HepG2 (cell line): ENCODE measurements at regions not wholly inside any gene's neighbourhood (a gene's known extent, or its start where the extent isn't known, plus 50 kb on each side); places are given as distances from the start of the nearest gene placed in this dataset.

Experiments
- ATAC-seq: fragments of 200-7000 bp; cut with Tn5 transposase; 3 replicates; pipeline ENCODE4 v1.9.1; 2020; ENCODE audit warnings: mild to moderate bottlenecking, moderate library complexity
- BruUV-seq: library from RNA; stranded (reverse); fragments of 400-500 nt; replicated peaks from 2 replicates; lab custom pipeline; 2021; lab: Mats Ljungman, UMichigan
- CTCF ChIA-PET: fragments of 300-600 bp; formaldehyde crosslinking; extraction: SDS; loops from one replicate; lab custom pipeline; 2021; ENCODE audit warnings: low total read pairs, inconsistent platforms, low intra/inter-chr PET ratio; lab: Yijun Ruan, JAX
- POLR2A ChIA-PET: fragments of 350-600 bp; sonication (Branson Sonifier 250); formaldehyde crosslinking; loops from one replicate; lab custom pipeline; 2020; ENCODE audit warnings: antibody characterized with exemption, inconsistent platforms; lab: Yijun Ruan, JAX
- DNase-seq: peaks from one replicate; pipeline ENCODE4 v3.0.0-alpha.2; 2015; ENCODE audit warnings: low spot score
- FAIRE-seq: peaks from 3 replicates; lab custom pipeline; 2011; peaks lifted over from hg19 to GRCh38; lab: Jason Lieb, UNC
- H2AFZ ChIP-seq: one replicate; pipeline ENCODE4 v1.6.1; 2011; ENCODE audit warnings: low read length, inconsistent platforms
- H3K27ac ChIP-seq: fragments of 300-600 bp; 3 replicates; pipeline ENCODE4 v1.8.0; 2011; ENCODE audit warnings: mixed run types, mild to moderate bottlenecking, mixed read lengths, low read length, inconsistent platforms; ENCODE audit not compliant: insufficient read depth; ENCODE audit errors: extremely low read length
- H3K27me3 ChIP-seq, 2 experiments: fragments of 200-600 bp in 1 of 2; 2 replicates in 1 of 2; 3 replicates in 1 of 2; pipeline versions ENCODE4 v1.6.0 to v1.8.0; 2011; ENCODE audit warnings: low read length in 2 of 2, mild to moderate bottlenecking in 2 of 2, moderate library complexity in 2 of 2, inconsistent platforms in 1 of 2; ENCODE audit not compliant: insufficient read depth in 2 of 2, control insufficient read depth in 1 of 2
- H3K36me3 ChIP-seq, 2 experiments: fragments of 200-600 bp in 1 of 2; replicated peaks in 1 of 2; 2 replicates in 1 of 2; 3 replicates in 1 of 2; pipeline versions ENCODE4 v1.5.1 to v1.8.0; 2011; ENCODE audit warnings: low read length in 2 of 2, inconsistent platforms in 1 of 2; ENCODE audit not compliant: insufficient read depth in 2 of 2, control insufficient read depth in 1 of 2
- H3K4me1 ChIP-seq: 2 replicates; pipeline ENCODE4 v1.5.1; 2012; ENCODE audit warnings: low read length, inconsistent platforms; ENCODE audit not compliant: insufficient read depth
- H3K4me2 ChIP-seq: 2 replicates; pipeline ENCODE4 v1.6.0; 2011; ENCODE audit warnings: low read depth, low read length, inconsistent platforms
- H3K4me3 ChIP-seq, 3 experiments: fragments of 200-600 bp in 1 of 3; sonication (generic), shearing (Covaris generic) in 1 of 3; replicated peaks in 1 of 3; 2 replicates each; pipeline ENCODE4 v1.5.1; 2011 to 2016; ENCODE audit warnings: low read length in 3 of 3, inconsistent platforms in 2 of 3, low read depth in 2 of 3, mild to moderate bottlenecking in 2 of 3, control low read depth in 1 of 3, mixed read lengths in 1 of 3; ENCODE audit not compliant: insufficient read depth in 1 of 3
- H3K79me2 ChIP-seq: one replicate; pipeline ENCODE4 v1.6.1; 2011; ENCODE audit warnings: low read length, inconsistent platforms; ENCODE audit not compliant: insufficient read depth
- H3K9ac ChIP-seq: 2 replicates; pipeline ENCODE4 v1.6.0; 2011; ENCODE audit warnings: mild to moderate bottlenecking, low read depth, low read length, inconsistent platforms; ENCODE audit not compliant: insufficient read depth
- H3K9me3 ChIP-seq: 2 replicates; pipeline ENCODE4 v1.5.1; 2012; ENCODE audit warnings: mild to moderate bottlenecking, low read length
- H4K20me1 ChIP-seq: 2 replicates; pipeline ENCODE4 v1.6.0; 2011; ENCODE audit warnings: inconsistent platforms, mild to moderate bottlenecking, low read length, moderate library complexity; ENCODE audit not compliant: insufficient read depth
- EHMT2 ChIP-seq: fragments of 200-600 bp; sonication (generic); IDR thresholded peaks from 2 replicates; pipeline ENCODE4 v1.7.0; 2017; ENCODE audit warnings: antibody characterized with exemption, low read depth, low read length, borderline replicate concordance
- GABPB1 ChIP-seq: IDR thresholded peaks from 2 replicates; pipeline ENCODE4 v1.6.1; 2016; ENCODE audit warnings: mild to moderate bottlenecking, missing genetic modification reagents, moderate library complexity, missing compliant biosample characterization
- HOXD1 ChIP-seq: sonication (generic); formaldehyde crosslinking; IDR thresholded peaks from 2 replicates; pipeline ENCODE4 v1.5.0; 2020; ENCODE audit warnings: missing genetic modification reagents
- LRRFIP1 ChIP-seq: sonication (generic); formaldehyde crosslinking; conservative IDR thresholded peaks from 2 replicates; pipeline ENCODE4 v1.4.0; 2020; ENCODE audit warnings: missing genetic modification reagents
- REST ChIP-seq, 2 experiments: IDR thresholded peaks; 2 replicates each; pipeline ENCODE4 v1.6.1; 2011 to 2012; ENCODE audit warnings: low read length in 2 of 2, borderline replicate concordance in 1 of 2, low read depth in 1 of 2, mild to moderate bottlenecking in 1 of 2, moderate library complexity in 1 of 2
- STAG1 ChIP-seq: sonication (generic); formaldehyde crosslinking; IDR thresholded peaks from 2 replicates; pipeline ENCODE4 v1.4.0; 2020; ENCODE audit warnings: missing genetic modification reagents
- STAT5B ChIP-seq: sonication (generic); formaldehyde crosslinking; IDR thresholded peaks from 2 replicates; pipeline ENCODE4 v1.4.0; 2020; ENCODE audit warnings: missing genetic modification reagents
- ZBTB39 ChIP-seq: sonication (generic); formaldehyde crosslinking; IDR thresholded peaks from 2 replicates; pipeline ENCODE4 v1.5.0; 2020; ENCODE audit warnings: missing genetic modification reagents
- ZBTB43 ChIP-seq: sonication (generic); formaldehyde crosslinking; conservative IDR thresholded peaks from 2 replicates; pipeline ENCODE4 v1.4.0; 2020; ENCODE audit warnings: missing genetic modification reagents
- ZNF432 ChIP-seq: sonication (generic); formaldehyde crosslinking; IDR thresholded peaks from 2 replicates; pipeline ENCODE4 v1.5.0; 2020; ENCODE audit warnings: missing genetic modification reagents, mild to moderate bottlenecking, borderline replicate concordance
- ZNF512 ChIP-seq: sonication (generic); formaldehyde crosslinking; IDR thresholded peaks from 2 replicates; pipeline ENCODE4 v1.4.0; 2020; ENCODE audit warnings: mild to moderate bottlenecking, missing genetic modification reagents
- ZNF567 ChIP-seq: sonication (generic); formaldehyde crosslinking; IDR thresholded peaks from 2 replicates; pipeline ENCODE4 v1.8.1; 2023; ENCODE audit warnings: mild to moderate bottlenecking, missing genetic modification reagents, borderline replicate concordance
- ZNF724P ChIP-seq: sonication (generic); formaldehyde crosslinking; IDR thresholded peaks from 2 replicates; pipeline ENCODE4 v1.8.0; 2022; ENCODE audit warnings: missing genetic modification reagents, borderline replicate concordance
- ZNF761 ChIP-seq: sonication (generic); formaldehyde crosslinking; conservative IDR thresholded peaks from 2 replicates; pipeline ENCODE4 v1.4.0; 2020; ENCODE audit warnings: mild to moderate bottlenecking, missing genetic modification reagents
- WGBS: methylation state at CpG from one replicate; pipeline ENCODE4 v1.1.6; 2017; ENCODE audit warnings: low lambda C conversion rate; 5-methylcytosine and 5-hydroxymethylcytosine counted together
- in situ Hi-C: cut with HindIII; loops from 2 replicates; pipeline ENCODE4 v1.10.0; 2017; ENCODE audit warnings: low pct_unique_long_range_greater_than_20kb; ENCODE audit not compliant: extremely low pct_ligation_motif_present
- intact Hi-C: fragments of 100-400 bp; cut with micrococcal nuclease; formaldehyde crosslinking; loops from one replicate; pipeline ENCODE4 v1.10.0; 2022; ENCODE audit not compliant: unreplicated experiment

GRCh38 chr10:44185315-44185666 lies 199.6 kb downstream of the CXCL12 start:
- ChIA-PET CTCF (no interaction called here), POLR2A (no interaction called here)
- no peak for DNase-seq
- ATAC-seq = no peak
- no TSS peak for BruUV-seq
- H4K20me1 ChIP-seq = no peaks in the 10 kb centered on the region
- in situ Hi-C loops = no loop called here
- H2AFZ ChIP-seq = no peak overlapping the region
- no peak overlapping the region for H3K27ac ChIP-seq
- H3K4me2 ChIP-seq = no peak overlapping the region
- peaks cover 2 to 3% of the 10 kb centered on the region in 2 experiments; a peak in 1 of 5 replicates for H3K27me3 ChIP-seq
- H3K9ac ChIP-seq = no peak overlapping the region
- FAIRE-seq = no peak
- peaks cover 20% of the 10 kb centered on the region for H3K4me1 ChIP-seq
- H3K4me3 ChIP-seq = no peak overlapping the region
- WGBS = 57% methylated on average over 6 of the region's 6 CpGs
- no peaks in the 10 kb centered on the region for H3K9me3 ChIP-seq
- no peaks in the 10 kb centered on the region for H3K79me2 ChIP-seq
- intact Hi-C loops = no loop called here
- no peaks in the 10 kb centered on the region for H3K36me3 ChIP-seq
- TF ChIP-seq REST (IDR thresholded peaks at IDR 0.05; ENCODE audit: borderline replicate concordance in 1 of 2, low read depth in 1 of 2, low read length in 2 of 2) (no peak), STAT5B (CRISPR knock-in tag) (no peak), LRRFIP1 (CRISPR knock-in tag) (no peak), HOXD1 (CRISPR knock-in tag) (no peak), ZNF512 (CRISPR knock-in tag) (no peak), ZBTB39 (CRISPR knock-in tag) (no peak), ZBTB43 (no peak), GABPB1 (no peak), ZNF761 (no peak), ZNF432 (no peak), ZNF724P (CRISPR knock-in tag) (no peak), ZNF567 (CRISPR knock-in tag) (no peak), EHMT2 (no peak), STAG1 (no peak)
